GM21390 (cell line): ENCODE measurements at regions not wholly inside any gene's neighbourhood (a gene's known extent, or its start where the extent isn't known, plus 50 kb on each side); places are given as distances from the start of the nearest gene placed in this dataset.

Experiments
- ATAC-seq: cut with Tn5 transposase; IDR thresholded peaks from one replicate; pipeline ENCODE4 v1.9.1; 2021; ENCODE audit not compliant: unreplicated experiment

DNA sequence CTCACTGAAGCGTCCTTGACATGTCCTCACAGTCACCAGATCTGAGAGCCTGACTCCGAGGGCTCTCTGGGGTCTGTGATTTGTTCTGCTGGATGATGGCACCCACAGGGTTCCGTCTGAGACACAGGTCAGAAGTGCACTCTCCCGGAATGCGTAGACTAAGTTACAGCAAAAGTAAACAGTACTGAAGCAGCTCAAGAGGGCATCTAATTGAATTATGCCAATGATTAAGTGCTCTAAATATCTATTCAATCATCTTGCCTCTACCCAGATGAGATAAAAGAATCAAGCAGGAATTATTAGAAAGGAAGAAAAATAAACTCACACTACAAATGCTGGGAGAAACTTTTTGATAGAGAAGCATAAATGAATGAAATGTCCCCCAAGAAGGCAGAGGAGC is 544.1 kb downstream of the SOX11 start:
- no peak for ATAC-seq

DNA sequence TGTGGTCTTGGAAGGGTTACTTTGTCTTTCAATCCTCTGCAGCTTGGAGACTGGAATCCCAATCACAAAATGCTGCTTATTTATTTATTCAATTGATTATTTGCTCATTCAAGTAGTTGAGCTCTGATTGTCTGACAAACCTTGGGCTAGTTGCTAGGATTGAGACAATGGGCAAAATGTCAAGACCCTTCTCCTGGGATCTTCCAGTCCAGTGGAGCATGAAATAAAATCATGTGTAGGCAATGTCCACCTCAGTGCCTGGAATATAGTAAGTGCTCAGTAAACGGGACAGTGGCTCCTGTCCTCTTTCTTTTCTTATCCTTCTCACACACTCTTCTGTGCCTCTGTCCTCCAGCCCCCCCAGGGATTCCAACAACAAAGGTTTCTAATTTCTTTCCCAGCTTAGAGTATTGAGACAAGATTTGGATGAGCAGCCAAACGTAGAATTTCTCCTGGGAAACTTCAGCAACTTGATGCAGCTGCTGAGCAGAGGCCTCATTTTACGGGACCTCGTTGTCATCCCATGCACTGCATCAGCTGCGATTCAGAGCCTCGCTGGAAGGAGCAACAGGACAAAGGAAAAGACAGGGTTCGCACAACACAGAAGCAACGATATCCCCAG is 545.0 kb downstream of the SOX11 start:
- ATAC-seq = no peak

DNA sequence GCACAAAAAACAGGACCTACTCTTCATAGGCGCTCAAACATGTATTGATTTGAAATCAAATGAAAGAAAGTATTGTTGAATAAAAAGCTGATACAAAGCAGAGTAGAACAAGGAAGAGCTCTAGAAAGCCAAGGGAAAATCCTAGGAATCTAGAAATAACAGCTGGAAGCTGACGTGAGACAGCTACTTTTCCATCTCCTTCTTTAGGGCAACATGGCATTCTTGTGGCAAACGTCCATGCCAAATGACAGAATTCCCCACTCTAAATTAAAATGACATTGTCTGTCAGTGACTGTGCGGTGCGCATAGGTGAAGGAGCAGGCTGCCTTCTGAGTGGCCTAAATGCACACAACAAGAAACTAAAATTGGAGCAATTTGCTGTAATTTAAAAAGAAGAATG is 557.4 kb downstream of the SOX11 start:
- ATAC-seq = no peak

DNA sequence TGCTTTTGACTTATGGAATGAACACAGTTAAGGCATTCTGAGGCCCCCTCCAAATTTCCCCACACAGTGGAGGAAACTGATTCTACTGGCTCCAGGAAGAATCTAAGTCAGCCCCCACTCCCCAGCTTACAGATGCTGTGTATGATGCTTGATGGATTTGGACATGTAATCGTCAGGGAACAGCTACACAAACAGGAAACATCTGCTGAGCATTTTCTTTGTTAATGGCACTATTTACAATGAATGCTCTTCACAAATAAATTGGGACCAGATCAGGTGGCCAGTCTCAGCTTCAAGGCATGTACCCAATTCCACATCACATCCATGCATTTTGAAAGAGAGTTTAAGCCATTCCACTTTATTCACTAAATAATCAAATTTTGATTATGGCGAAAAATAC is 562.3 kb downstream of the SOX11 start:
- ATAC-seq = no peak

DNA sequence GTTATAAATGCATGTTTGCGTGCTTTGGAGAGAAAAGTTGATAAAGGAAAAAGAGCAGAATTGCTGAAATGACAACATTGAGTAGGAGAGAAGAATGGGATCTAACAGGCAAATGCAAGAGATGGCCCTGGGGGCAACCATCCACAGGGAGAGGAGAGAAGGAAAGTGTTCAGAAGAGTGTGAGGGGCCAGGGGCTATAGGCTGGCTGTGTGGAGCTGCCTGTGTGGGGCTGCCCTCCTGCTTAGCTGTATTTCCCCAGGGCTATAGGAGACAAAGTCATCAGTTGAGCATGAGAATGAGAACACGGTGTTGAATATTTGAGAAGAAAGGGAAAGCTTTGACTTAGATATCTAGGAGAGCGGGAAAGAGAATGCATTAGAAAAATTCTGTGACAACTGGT is 572.0 kb downstream of the SOX11 start:
- ATAC-seq = no peak

DNA sequence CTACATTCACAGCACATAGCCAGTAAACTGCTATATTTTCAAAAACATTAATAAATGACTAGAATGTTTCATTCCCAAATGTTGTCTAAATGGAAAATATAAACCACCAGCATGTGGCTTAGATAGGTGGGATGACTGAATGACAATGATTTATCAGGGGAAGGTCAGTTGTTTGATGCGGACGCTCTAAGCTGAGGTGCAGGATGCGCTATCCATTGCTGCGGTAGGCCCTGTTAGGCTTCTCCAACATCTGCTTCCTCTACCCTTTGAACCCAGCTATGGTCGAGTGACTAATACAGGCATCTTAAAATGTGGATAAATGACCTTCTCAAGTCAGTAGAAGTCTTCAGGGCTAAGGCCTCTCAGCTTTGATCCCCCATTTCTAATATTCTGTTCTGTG is 584.2 kb downstream of the CMPK2 start:
- no peak for ATAC-seq

DNA sequence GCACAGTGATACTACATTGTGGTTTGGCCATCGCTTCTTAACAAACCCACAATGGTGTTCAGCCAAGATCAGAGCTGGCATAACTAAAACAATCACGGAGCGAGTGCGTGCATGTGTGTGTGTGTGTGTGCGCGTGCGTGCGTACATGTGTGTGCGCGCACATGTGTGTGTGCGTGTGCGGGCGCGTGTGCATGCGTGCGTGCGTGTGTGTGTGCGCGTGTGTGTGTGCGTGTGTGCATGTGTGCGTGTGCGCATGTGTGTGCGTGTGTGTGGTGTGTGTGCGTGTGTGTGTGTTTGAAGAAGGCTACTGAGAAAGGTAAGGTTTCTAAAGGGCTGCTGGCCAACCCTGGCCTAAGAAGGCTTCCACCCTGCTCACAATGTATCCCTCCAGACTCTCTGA is 582.4 kb downstream of the CMPK2 start:
- no peak for ATAC-seq

DNA sequence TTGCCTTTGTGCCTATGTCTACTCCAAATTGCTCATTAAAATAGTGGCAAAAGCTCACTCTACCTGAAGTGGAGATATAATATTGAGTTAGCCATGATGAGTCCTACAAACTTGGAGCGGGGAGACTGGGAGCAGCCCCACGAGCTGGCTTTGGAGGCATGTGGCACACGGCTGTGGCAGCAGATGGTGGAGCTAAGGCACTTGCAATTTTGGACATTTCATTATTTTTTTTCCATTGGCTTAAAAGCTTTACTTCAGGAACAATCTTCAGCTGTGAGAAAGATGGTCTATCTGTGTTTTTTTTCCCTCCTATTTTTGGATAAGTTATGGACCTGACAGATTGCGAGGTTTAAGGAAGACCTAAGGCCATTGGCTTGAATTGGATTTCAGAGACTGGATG is 578.3 kb downstream of the CMPK2 start:
- no peak for ATAC-seq

DNA sequence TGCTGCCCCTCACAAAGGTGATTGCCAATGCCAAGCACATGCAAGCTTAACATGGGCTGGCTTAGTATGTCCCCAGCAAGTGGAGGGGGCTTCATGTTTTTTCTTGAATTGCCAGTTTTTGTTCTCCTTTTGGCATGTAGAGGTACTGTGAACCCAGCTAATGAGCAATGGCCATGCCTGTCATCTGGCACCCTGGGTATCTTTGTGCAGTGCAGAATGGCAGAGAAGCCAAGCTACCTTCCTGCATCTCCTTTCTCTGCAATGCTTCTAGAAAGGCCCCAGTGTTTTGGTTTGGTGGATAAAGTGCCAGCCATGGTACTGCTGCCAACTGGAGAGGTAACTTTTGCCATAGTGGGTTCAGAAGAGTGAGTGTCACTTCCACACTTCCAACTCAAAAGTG is 576.9 kb downstream of the CMPK2 start:
- ATAC-seq = no peak

DNA sequence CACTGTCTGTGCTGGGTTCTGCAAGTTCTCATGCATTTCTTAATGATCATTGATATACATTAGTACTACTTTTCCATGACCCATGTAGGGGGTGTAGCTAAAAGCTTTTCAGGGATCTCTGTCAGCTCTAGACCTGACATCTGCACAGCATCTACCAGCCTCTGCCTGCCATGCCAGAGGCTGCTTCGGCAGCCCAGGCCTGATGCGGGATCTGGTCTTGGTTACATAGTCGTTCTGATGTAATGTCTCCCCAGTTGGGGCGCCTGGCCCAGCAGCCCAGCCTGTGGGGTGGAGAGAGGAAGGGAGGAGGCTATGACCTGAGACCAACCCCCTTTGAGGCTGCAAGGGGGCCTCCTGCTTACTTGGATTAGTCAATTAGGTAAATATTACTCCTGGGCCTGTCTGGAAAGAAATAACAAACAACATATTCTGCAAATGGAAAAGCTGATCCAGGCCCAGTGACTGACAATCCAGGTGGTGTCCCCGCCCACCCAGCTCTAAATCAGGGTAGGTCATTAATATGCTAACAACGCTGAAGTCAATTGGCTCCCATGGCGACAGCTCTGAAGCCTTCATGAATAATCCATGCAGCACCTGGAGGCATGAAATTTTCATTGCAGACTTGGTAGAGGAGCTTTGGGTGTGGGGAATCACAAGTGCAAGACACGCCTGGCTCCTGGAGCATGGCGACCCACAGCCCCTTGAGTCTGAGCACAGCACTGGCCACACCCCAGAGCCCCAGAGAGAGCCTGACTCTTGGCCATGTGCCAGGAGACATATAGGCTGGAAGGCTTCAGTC is 575.3 kb downstream of the CMPK2 start:
- ATAC-seq = no peak

DNA sequence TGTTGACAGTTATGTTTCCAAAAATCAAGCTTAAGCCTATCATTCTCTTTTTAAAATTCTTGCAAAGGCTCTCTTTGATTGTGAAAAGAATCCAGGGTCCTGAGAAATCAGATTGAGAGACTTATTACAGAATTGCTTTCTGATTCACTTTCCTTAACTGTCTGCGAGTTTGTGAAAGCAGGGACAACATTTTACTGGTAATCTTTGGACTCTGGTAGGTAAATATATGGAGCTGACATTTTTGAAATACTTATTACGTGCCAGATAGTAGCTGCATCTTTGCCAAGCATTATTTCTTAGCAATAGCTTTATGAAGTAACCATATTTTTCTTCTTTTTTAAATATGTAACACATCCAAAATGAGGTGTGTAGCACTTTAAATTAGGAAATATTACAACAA is 570.9 kb downstream of the CMPK2 start:
- ATAC-seq = no peak

DNA sequence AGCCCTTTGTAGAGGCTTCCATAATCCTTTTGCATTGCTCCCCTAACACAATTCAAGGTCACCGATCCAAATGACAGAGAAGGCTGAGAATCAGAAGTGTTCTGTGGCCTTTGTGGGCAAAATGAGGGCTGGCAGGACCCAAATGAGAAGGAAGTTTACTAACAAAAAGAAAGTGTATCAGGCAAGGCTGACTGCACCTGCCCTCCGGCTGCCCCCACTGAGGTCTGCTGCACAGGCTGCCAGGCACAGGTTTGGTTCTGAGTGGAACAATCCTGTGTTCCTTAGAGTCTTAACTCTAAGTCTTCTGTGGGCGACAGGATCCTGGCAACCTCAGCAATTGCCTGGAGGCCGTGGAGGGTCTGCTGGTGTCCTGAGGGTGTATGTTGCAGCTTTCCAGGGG is 568.5 kb downstream of the CMPK2 start:
- ATAC-seq = no peak

DNA sequence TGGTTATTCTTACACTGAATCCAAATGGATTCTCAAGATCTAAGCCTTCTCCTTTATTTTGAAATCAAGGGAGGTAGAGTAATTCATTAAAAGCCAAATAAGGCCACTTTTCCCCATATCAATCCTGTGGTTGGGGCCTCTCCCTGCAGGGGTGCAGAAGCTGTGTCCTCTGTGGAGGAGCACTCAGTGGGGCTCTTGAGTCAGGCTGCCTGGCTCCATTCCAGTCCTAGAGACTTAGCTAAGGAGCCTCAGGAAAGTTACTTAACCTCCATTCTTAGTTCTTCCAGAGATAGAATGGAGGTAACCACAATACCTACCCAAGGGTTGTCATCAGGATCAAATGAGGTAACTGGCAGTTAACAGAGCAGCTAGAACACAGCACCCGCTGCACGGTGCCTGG is 564.3 kb downstream of the CMPK2 start:
- no peak for ATAC-seq

DNA sequence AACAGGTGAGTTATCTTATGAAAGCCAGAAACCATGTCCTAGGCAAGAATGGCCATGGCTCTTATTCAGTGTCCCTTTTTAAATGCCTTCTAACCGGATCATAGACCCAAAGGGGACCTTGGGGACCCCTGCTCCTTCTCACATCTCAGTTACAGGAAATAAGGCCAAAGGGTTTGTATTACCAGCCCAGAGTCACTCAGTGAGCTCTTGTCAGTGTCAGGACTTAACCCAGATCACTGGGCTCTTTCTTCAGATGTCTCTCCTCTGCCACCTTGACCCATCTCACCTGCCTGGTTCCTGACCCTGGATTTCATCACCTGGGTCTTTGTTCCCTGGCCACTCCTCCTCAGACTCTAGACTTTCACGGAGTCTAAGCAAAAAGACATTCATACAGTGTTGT is 556.7 kb downstream of the CMPK2 start:
- no peak for ATAC-seq

DNA sequence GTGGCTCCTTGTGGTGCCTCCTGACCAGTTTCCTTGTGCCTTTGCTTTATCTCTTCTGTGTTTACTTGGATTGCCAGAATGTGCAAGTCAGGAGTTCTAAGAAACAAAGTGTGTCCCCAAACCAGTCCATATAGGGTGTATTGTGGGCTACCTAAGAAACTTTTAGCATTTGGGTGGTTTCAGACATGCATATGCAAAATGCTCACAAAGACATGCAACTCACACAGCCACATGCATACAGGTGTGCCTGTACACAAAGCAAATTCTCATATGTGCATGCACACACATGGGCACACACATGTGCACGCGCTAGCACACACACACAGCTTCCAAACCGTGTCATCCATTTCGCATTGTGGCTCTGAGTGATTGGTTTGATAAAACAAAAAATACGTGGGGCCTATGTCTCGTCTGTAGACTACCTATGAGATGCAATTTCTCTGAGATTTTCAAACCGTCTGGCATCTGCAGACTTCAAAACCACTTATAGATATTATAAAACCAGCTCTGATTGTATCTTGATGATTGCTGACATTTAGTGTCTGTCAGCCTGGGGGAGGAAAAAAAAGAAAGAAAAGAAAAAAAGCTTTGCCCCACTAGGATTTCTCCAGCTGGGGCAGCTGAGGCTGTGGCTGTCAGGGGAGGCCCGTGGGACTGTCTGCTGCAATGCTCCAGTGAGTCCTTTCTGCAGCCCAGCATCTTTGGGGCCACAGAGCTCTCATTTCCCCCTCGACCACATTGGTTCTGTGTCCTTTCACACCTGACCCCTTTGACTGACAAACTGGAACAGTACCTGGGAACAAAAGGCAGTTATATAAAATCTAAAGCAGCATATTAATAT is 556.1 kb downstream of the CMPK2 start:
- ATAC-seq = peak; percentile 91

DNA sequence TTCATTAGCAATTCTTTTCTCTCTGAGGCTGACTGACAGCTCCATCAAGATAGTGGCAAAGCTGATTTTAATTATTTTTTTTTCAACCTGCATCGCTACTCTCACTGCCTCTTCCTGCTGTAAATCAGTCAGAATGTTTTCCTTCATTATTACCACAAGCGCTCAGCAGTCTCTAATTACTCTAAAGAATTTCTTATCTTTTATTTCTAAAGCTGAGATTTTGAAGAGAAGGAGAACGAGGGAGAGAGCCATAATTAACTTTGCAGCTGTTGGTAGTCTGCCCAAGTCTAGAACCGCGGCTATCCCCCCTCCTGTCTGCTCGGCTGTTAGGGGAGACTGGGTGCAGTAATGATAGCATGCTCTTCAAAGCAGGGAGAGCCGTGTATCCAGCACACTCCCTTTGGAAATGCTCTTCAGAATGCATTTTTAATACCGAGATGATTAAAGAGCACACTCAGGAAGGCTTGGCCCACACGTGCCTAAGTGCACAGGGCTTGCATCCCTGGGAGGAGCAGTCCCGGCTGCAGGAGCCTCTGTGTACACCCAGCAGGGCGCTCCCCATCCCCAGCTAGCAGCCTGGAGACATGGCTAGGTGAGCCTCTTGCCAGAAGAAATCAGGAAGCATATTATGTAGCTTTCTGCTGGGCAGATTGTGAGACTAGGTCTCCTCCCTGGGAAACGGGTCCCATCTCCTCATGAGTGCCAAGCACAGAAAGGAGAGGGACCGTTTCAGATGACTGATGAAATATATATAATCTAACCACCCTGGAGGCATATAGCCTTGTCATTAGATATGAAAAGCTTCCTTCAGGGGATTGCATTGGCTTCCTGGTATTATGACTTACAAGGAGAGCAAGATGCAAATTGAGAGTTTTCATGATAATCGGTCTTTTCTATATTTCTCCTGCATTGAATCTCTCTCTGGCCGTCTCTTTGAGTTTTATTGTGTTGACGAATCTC is 555.2 kb downstream of the CMPK2 start:
- ATAC-seq = peak; percentile 18

DNA sequence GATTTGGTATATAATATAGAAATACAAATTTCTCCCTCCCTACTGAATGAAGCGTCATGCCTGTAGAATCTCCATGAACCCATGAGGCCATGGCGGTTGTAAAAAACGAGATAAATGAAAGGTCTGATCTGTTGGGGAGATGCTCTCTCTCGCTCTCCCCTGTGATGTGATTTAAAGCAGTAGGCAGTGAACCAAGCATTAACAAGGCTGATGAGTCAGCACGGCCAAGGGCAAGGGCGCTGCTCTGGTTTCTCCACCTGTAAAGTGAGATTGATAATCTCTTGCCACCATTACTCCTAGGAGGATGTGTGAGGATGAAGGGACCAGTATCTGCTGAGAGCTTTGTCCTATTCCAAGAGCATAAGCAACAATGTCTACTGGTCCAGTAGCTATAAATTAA is 553.3 kb downstream of the CMPK2 start:
- no peak for ATAC-seq

DNA sequence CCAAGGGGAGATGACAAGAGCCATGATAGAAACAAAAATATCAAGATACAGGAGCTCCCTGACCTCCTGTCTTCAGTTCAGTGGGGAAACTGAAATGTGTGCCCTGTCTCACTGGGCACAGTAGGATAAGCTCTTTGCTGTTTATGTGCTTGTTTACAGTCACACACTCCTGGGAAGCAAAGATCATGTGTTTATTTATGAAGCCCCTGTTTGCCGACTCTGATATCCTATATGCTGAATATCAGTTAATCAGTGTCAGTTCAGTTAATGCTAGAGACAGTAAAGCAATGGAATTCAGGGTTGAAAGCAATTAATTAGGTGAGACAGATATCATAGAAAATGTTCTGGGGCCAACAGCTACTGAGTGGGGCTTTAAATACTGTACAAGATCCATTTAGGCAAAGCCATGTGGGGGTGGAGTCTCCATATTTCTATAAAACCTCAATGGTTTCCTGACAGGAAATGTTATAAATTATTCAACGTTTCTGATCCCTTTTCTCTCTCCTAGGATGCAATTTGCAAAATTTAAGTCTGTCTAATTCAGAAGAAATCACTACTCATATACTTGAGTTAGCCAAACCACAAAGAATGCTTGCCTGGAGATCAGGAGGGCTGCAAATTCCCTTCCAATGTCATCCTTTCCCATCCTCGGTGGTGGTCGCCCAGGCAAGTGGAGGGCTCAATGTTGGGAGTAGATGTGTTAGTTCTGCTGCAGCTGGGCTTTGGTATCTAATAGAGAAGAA is 551.3 kb downstream of the CMPK2 start:
- ATAC-seq = no peak

DNA sequence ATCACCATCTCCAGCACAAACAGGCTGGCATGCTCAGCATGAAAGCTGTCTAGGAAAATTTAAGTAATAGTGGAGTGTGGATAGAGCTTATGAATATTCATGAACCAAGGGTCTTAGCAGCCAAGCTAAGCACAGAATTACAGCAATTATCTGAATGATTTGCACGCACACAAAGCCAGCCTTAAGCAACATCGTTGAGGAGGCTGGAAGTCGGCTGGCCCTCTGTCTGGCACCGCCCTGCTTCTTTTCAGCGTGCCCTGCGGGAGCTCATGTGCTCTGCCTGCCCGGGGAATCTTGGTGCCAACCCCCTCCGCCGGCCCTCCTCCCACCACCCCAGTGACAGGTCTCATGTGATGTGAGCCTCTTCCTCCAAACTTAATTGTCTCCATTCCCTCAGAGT is 540.1 kb downstream of the CMPK2 start:
- no peak for ATAC-seq

DNA sequence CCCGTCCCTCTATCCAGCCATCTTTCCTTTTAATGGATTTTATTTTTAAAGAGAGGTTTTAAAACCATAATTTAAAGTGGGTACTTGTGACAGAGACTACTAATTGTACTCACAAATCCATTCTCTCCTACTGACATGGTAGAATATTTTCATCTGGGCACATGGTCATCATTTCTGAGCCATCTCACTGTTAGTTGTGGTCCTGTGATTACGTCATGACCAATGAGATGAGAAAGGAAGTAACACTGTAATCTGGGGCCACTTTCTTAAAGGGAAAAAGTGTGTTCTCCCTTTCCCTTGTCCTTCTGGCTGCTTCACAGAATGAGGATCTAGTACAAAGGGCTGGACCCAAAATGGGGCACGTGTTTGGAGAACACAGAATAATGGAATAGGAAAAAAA is 538.7 kb downstream of the CMPK2 start:
- no peak for ATAC-seq
